DND-41 (cell line): ENCODE measurements at regions not wholly inside any gene's neighbourhood (a gene's known extent, or its start where the extent isn't known, plus 50 kb on each side); places are given as distances from the start of the nearest gene placed in this dataset.
"Not testable (repeated sequence)": the region's sequence is repeated elsewhere in the genome, so short reads cannot be mapped to it uniquely, and the experiment has no call there.

ENCODE experiments used
- ATAC-seq: fragments of 200-7000 bp; cut with Tn5 transposase; 3 replicates; pipeline ENCODE4 v1.9.1; 2021; ENCODE audit warnings: low read depth; ENCODE audit not compliant: insufficient read depth
- DNase-seq: peaks from one replicate; pipeline ENCODE4 v3.0.0-alpha.2; 2020
- H2AFZ ChIP-seq: 2 replicates; pipeline ENCODE4 v1.6.0; 2012; ENCODE audit warnings: low read depth, low read length
- H3K27ac ChIP-seq: 2 replicates; pipeline ENCODE4 v1.5.1; 2012; ENCODE audit warnings: low read length, inconsistent platforms
- H3K27me3 ChIP-seq: fragments of 200-600 bp; sonication (generic); 2 replicates; pipeline ENCODE4 v1.6.0; 2012; ENCODE audit warnings: low read length, mild to moderate bottlenecking, inconsistent platforms; ENCODE audit not compliant: insufficient read depth, poor library complexity
- H3K36me3 ChIP-seq: 2 replicates; pipeline ENCODE4 v1.5.1; 2012; ENCODE audit warnings: low read length, inconsistent platforms; ENCODE audit not compliant: insufficient read depth
- H3K4me1 ChIP-seq: 2 replicates; pipeline ENCODE4 v1.5.1; 2012; ENCODE audit warnings: mild to moderate bottlenecking, low read length; ENCODE audit not compliant: insufficient read depth
- H3K4me2 ChIP-seq: 2 replicates; pipeline ENCODE4 v1.6.0; 2012; ENCODE audit warnings: mild to moderate bottlenecking, moderate library complexity, low read length, inconsistent platforms; ENCODE audit not compliant: insufficient read depth
- H3K4me3 ChIP-seq, 2 experiments: fragments of 200-600 bp in 1 of 2; shearing (Covaris generic) in 1 of 2; 2 replicates each; pipeline ENCODE4 v1.5.1; 2012 to 2016; ENCODE audit warnings: inconsistent platforms in 2 of 2, low read length in 2 of 2, mild to moderate bottlenecking in 2 of 2, low read depth in 1 of 2, moderate library complexity in 1 of 2
- H3K79me2 ChIP-seq: 2 replicates; pipeline ENCODE4 v1.6.0; 2012; ENCODE audit warnings: low read length, inconsistent platforms; ENCODE audit not compliant: insufficient read depth
- H3K9ac ChIP-seq: 2 replicates; pipeline ENCODE4 v1.6.0; 2012; ENCODE audit warnings: low read depth, mild to moderate bottlenecking, inconsistent platforms, low read length, moderate library complexity
- H3K9me3 ChIP-seq: 2 replicates; pipeline ENCODE4 v1.5.1; 2012; ENCODE audit warnings: low read length, moderate library complexity, mild to moderate bottlenecking, inconsistent platforms; ENCODE audit not compliant: insufficient read depth, severe bottlenecking
- H4K20me1 ChIP-seq: 2 replicates; pipeline ENCODE4 v1.6.0; 2012; ENCODE audit warnings: low read length; ENCODE audit not compliant: insufficient read depth
- CTCF ChIP-seq: IDR thresholded peaks from 2 replicates; pipeline ENCODE4 v1.5.1; 2012; ENCODE audit warnings: borderline replicate concordance, low read length, moderate library complexity, mild to moderate bottlenecking; ENCODE audit not compliant: poor library complexity, severe bottlenecking; ENCODE audit errors: extremely low read depth
- EZH2 ChIP-seq: IDR thresholded peaks from 3 replicates; pipeline ENCODE4 v1.6.1; 2012; ENCODE audit warnings: borderline replicate concordance, low read depth, mild to moderate bottlenecking, moderate library complexity, low read length, inconsistent platforms; ENCODE audit not compliant: severe bottlenecking

GRCh38 chr4:64062991-64063390 is 346.3 kb downstream of the TECRL start:
- Histone ChIP-seq H3K27ac (no peak overlapping the region), H3K36me3 (no peaks in the 10 kb centered on the region), H3K4me2 (no peak overlapping the region), H4K20me1 (no peaks in the 10 kb centered on the region), H3K4me1 (no peaks in the 10 kb centered on the region), H3K9ac (no peak overlapping the region), H3K79me2 (no peaks in the 10 kb centered on the region), H3K9me3 (no peaks in the 10 kb centered on the region), H3K4me3 (no peak overlapping the region), H3K27me3 (no peaks in the 10 kb centered on the region), H2AFZ (no peak overlapping the region)
- TF ChIP-seq CTCF, result no peak
- no peak for TF ChIP-seq EZH2
- DNase-seq (no peak), ATAC-seq (no peak)

GRCh38 chr4:64037033-64037432 is 372.2 kb downstream of the TECRL start:
- not testable (repeated sequence) for H3K4me3 ChIP-seq, H3K9ac ChIP-seq, H2AFZ ChIP-seq, H3K36me3 ChIP-seq, H3K9me3 ChIP-seq, H3K27me3 ChIP-seq, H3K4me1 ChIP-seq, H4K20me1 ChIP-seq, H3K27ac ChIP-seq, H3K79me2 ChIP-seq, DNase-seq, ATAC-seq, H3K4me2 ChIP-seq

- no peaks in the 10 kb centered on the region for H3K27me3 ChIP-seq
- no peak overlapping the region for H3K4me2 ChIP-seq
- no peak overlapping the region for H3K27ac ChIP-seq
- TF ChIP-seq EZH2, result no peak
- TF ChIP-seq CTCF, result no peak
- H4K20me1 ChIP-seq, result no peaks in the 10 kb centered on the region
- no peak overlapping the region for H3K4me3 ChIP-seq
- DNase-seq (no peak), ATAC-seq (no peak)
- peaks cover 2% of the 10 kb centered on the region for H3K9me3 ChIP-seq
- no peak overlapping the region for H2AFZ ChIP-seq
- H3K36me3 ChIP-seq, result no peaks in the 10 kb centered on the region
- no peaks in the 10 kb centered on the region for H3K4me1 ChIP-seq
- no peaks in the 10 kb centered on the region for H3K79me2 ChIP-seq
- no peak overlapping the region for H3K9ac ChIP-seq
Observed at GRCh38 chr4:64022560-64022959, 386.7 kb downstream of the TECRL start.

GRCh38 chr4:64016893-64017292 is 392.4 kb downstream of the TECRL start:
- Histone ChIP-seq H3K4me2 (no peak overlapping the region), H3K4me3 (no peak overlapping the region), H4K20me1 (no peaks in the 10 kb centered on the region), H3K79me2 (no peaks in the 10 kb centered on the region), H3K36me3 (no peaks in the 10 kb centered on the region), H3K9me3 (no peaks in the 10 kb centered on the region), H2AFZ (no peak overlapping the region), H3K27me3 (no peaks in the 10 kb centered on the region), H3K4me1 (no peaks in the 10 kb centered on the region), H3K27ac (no peak overlapping the region), H3K9ac (no peak overlapping the region)
- DNase-seq (no peak), ATAC-seq (no peak)
- no peak for TF ChIP-seq EZH2
- no peak for TF ChIP-seq CTCF
